ENCODE measurements at regions not wholly inside any gene's neighbourhood (a gene's known extent, or its start where the extent isn't known, plus 50 kb on each side); places are given as distances from the start of the nearest gene placed in this dataset.
"Not testable (repeated sequence)": the region's sequence is repeated elsewhere in the genome, so short reads cannot be mapped to it uniquely, and the experiment has no call there.

DNA sequence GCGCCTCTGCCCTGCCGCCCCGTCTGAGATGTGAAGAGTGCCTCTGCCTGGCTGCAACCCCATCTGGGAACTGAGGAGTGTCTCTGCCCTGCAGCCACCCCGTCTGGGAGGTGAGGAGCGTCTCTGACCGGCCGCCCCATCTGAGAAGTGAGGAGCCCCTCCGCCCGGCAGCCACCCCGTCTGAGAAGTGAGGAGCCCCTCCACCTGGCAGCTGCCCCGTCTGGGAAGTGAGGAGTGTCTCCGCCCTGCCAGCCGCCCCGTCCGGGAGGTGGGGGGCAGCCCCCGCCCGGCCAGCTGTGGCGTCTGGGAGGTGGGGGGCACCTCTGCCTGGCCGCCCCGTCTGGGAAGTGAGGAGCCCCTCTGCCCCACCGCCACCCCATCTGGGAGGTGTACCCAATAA is 110.4 kb downstream of the PRKAB2 start:
- DNase-seq = not testable (repeated sequence)

DNA sequence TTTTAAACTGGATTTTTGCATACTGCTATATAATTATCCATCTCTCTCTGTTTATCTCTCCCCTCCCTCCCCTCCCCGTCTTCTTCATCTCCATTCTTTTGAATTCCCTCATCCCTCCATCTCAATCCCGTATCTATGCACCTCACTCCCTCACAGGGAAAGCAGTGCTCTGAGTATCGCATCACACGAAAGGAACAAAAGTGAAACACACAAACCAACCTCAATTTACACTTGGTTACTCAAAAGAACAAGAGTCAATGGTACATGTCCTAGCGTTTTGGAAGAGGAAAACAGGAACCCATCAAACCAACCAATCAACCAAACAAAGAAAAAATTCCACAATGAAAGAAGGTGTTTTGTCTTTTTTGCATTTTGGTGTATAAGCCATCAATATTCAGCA is 115.1 kb downstream of the NBPF12 start:
- no peak for DNase-seq

DNA sequence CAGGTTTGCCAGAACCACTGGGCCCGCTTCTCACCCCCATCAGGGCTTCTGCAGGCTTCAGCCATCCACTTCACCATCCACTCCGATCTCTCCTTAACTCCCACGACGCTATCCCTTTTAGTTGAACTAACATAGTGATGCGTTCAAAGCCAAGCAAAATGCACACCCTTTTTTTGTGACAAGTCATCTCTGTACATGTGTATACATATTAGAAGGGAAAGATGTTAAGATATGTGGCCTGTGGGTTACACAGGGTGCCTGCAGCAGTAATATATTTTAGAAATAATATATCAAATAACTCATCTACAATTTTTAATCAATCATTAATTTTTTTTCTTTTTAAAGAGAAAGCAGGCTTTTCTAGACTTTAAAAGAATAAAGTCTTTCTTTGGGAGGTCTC is 114.6 kb downstream of the NBPF12 start:
- DNase-seq = no peak

DNA sequence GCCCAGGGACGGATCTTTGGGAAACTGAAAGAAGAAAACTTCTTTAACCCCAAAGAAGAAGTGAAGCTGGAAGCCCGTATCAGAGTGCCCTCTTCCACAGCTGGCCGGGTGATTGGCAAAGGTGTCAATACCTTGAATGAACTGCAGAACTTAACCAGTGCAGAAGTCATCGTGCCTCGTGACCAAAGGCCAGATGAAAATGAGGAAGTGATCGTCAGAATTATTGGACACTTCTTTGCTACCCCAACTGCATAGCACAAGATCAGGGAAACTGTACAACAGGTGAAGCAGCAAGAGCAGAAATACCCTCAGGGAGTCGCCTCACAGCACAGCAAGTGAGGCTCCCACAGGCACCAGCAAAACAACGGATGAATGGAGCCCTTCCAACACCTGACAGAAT is 114.0 kb downstream of the NBPF12 start:
- DNase-seq = no peak

DNA sequence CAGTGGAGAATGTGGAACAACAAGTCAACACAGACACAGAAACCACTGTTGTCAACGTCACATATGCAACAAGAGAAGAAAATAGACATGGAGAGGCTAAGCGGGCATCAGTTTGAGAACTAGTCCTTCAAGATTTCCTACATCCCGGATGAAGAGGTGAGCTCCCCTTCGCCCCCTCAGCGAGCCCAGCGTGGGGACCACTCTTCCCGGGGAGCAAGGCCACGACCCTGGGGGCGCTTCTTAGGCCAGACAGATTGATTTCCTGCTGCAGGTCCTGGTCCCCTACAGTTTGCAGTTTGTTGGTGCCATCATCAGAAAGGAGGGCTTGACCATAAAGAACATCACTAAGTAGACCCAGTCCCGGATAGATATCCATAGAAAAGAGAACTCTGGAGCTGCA is 113.0 kb downstream of the NBPF12 start:
- no peak for DNase-seq

DNA sequence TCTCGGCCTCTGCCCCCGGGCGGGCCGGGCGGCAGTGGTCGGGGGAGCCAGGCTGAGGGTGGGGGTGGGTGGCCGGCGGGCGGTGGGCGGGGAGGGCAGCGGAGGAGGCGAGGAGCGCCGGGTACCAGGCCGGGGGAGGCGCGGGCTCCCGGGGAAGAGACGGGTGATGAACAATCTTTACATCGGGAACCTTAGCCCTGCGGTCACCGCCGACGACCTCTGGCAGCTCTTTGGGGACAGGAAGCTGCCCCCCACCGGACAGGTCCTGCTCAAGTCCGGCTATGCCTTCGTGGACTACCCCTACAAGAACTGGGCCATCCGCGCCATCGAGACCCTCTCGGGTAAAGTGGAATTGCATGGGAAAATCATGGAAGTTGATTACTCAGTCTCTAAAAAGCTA is 112.5 kb downstream of the NBPF12 start:
- DNase-seq = no peak

DNA sequence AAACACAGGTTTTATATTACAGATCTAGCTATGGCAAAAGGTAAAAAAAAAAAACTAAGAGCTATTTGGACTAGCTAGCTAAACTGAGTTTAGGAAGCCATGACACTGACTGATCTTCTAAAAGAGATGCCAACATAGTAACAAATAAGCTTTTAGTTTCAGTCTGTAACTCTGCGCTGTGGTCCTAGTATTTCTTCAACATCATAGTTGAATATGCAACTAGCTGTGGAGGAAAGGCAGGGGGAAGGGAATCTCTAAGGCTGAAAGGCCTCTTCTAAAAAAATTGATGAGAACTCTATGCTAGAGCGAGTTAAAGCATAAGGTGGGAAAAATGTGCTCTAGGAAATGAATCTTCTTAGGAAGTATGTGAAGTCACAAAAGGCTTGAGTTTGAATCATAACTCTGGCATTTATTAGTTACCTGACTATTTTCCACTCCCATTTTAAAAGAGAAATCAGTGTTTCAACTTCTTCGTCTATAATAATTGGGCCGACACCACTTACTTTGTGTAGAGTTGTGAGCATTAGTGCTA is 108.8 kb downstream of the NBPF12 start:
- DNase-seq = not testable (repeated sequence)

DNA sequence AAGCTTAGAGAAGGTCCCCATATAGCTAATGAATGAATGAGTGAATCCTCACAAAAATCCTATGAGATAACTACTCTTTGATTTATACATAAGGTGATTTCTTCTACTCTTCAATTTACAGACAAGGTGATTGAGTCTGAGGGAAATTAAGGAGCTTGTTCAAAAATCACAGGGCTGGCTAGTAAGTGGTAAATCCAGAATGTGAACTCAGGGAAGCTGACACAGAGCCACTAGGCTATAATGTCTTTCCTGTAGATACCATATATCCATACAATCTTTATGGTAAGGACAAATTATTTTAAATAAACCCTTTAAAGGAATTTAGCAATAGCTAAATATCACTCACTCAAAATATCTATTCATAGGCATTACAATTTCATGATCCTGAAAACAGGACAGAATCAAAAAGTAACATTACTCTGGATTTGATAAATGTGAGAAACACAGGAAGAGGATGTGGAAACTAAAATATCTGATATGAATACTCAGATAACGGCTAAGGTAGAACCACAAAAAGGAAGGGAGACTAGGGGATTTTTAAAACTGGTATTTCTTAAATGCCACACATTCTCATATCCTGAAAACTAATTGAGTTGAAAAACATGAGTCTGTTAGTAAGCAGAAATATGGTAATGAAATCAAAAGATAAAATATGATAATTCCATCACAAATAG is 108.2 kb downstream of the NBPF12 start:
- no peak for DNase-seq
